GM21723 (cell line): ENCODE measurements at regions not wholly inside any gene's neighbourhood (a gene's known extent, or its start where the extent isn't known, plus 50 kb on each side); places are given as distances from the start of the nearest gene placed in this dataset.
"Not testable (repeated sequence)": the region's sequence is repeated elsewhere in the genome, so short reads cannot be mapped to it uniquely, and the experiment has no call there.

Experiments used
- ATAC-seq: cut with Tn5 transposase; IDR thresholded peaks from one replicate; pipeline ENCODE4 v1.9.1; 2021; ENCODE audit warnings: mild to moderate bottlenecking, moderate library complexity; ENCODE audit not compliant: unreplicated experiment

DNA sequence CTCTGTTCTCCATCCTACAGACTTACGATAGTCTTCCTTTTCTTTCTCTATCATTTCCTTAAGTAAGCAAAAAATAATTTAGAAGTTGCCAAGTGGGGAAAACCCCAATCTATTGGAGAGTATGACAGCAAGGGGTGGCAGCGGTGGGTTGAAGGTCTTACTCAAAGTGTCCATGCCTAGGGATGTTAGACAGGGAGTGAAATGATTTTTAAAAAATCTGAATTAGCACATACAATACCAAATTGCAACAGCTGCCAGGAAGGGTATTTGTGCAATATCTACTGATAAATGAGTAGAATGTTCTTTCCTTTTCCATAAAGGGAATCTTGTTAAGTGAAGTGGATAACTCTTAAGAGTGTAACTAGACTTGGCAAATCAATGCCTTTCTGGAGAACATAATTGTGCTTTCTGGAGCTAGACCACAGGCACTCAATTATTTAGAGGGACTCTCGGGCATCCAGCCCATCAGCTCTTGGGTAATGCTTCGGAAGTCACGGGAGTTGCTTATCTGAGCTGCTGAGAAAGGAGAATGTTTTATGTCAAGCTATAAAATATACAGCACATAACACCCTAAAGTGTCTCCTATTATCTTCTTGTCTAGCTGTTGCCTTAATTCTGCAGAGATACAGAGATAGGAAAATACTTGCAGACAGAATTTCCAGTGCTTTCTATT, 151.5 kb downstream of the KCNJ2 start:
- no peak for ATAC-seq

GRCh38 chr17:70321352-70321751, 152.0 kb downstream of the KCNJ2 start:
- no peak for ATAC-seq

GRCh38 chr17:70323269-70323668, 153.9 kb downstream of the KCNJ2 start:
- no peak for ATAC-seq

DNA sequence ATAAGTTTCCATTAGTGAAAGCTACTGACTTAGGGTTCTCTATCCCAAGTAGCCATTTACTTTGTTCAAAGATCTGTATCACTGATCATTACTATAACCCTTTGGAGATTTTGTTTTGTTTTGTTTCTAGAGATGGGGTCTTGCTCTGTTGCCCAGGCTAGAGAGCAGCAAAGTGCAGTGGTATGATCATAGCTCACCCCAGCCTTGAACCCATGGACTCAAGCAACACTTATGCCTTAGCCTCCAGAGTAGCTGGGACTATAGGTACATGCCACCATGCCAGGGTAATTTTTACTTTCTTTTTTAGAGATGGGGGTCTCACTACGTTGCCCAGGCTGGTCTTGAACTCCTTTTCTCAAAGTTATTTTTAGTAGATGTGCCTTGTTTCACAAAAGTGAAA, 154.7 kb downstream of the KCNJ2 start:
- ATAC-seq: no peak

- no peak for ATAC-seq
These were observed 157.9 kb downstream of the KCNJ2 start for GRCh38 chr17:70327279-70327678.

DNA sequence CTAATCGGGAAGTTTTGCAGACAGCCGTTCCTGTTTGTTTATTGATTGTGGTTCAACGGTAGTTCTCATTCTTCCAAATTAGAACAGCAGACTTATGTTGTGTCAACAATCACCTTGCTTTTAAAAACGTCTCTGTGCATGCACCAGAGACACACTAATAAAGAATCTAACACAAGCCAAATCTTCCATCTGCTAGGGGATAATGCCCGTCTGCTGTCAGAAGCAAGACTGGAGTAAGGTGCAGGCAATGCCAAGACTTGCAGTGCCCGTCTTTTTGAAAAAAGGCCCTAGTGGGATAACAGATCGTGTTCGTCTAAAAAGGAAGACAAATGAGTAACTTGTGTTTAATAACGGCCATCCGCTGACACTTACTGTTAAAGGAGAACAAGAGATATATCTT, 158.4 kb downstream of the KCNJ2 start:
- no peak for ATAC-seq

- no peak for ATAC-seq
These were observed 160.4 kb downstream of the KCNJ2 start for GRCh38 chr17:70329721-70330120.

GRCh38 chr17:70331066-70331465, 161.7 kb downstream of the KCNJ2 start:
- ATAC-seq: not testable (repeated sequence)

DNA sequence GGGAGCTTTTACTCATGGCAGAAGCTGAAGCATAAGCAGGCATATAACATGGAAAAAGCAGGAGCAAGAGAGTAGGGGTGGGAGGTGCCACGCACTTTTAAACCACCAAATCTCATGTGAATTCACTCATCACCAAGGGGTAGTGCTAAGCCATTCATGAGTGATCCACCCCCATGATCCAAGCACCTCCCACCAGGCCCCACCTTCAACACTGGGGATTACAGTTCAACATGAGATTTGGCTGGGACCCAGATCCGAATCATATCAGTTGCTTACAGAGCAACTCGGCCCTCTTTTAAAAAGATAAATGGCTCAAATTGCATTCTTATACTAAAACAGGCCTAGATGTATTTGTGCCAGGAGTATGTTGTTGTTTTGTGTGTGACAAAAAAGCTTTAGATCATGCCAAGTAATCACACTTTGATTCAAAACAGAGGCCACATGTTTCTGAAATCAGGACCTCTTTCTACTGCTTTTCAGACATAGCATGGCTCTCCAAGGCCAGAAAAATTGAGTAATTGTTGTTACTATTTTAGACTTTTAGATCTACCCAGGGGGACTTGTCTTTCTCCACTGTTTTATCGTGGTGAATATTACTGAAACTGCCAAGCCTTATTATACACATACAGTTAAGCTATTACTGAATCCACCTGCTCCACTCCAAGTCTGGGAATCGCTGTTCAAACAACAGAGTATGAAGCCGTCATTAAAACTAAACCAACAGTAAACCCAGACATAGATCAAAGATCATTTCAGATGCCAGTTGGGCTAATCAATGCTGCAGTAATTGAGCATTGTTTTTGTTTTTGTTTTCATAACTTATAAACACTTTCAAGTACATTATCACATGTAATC, 163.3 kb downstream of the KCNJ2 start:
- ATAC-seq: no peak

DNA sequence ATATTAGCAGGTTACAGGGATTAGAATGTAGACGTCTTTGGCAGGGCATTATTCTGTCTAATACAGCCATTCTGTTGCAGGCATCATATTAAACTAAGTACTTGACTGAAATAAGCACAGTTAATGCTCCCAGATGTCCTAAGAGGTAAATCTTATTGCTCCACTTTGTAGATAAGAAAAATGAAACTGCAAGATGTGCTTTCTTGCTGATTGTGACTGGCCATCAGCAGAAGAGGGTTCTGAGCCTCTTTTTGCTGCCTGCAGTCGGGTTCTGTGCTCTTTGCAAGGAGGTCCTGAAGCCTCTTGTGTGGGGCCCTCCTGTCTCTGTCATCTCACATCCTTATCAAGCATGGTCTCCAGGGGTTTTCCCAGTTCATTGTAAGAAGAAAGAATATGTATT, 167.1 kb downstream of the KCNJ2 start:
- ATAC-seq: no peak

DNA sequence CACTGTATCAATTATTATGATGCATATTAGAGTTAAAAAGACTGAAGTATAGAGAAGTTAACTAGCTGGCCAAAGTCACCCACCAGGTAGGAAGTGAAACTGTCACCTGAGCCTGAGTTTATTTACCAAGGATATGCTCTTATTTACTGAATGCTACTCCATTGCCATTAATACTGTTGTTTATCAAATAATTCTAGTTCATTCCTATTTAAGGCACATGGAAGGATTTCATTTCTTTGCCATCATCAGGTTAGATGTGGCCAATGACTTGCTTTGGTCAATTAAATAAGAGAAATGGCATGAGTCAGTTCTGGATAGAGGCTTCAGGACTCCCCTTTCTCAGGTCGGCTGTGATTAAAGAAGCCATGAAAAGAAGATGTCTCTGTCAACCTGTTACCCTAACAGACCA, 169.6 kb downstream of the KCNJ2 start:
- ATAC-seq: no peak

GRCh38 chr17:70343114-70343513, 173.8 kb downstream of the KCNJ2 start:
- ATAC-seq: no peak

- no peak for ATAC-seq
These were observed 175.2 kb downstream of the KCNJ2 start for GRCh38 chr17:70344386-70345060.

GRCh38 chr17:70345061-70345460, 175.7 kb downstream of the KCNJ2 start:
- ATAC-seq: no peak

DNA sequence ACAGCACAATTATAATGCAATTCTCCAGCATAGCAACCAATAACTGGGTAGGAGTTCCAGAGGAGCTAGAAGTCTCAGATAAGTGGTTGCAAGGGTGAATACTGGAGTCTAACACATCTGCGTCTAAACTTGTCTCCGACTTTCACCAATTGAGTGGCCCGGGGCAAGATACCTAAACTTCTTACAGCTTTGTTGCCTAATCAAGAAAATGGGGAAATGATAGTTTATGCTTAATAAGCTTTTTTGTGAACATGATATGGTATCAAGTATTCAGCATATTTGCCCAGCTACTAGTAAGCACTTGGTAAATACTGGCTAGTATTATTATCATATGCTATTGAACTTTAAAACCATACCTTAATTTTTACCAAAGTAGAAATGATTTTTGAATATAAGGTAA, 183.5 kb downstream of the KCNJ2 start:
- ATAC-seq: no peak

DNA sequence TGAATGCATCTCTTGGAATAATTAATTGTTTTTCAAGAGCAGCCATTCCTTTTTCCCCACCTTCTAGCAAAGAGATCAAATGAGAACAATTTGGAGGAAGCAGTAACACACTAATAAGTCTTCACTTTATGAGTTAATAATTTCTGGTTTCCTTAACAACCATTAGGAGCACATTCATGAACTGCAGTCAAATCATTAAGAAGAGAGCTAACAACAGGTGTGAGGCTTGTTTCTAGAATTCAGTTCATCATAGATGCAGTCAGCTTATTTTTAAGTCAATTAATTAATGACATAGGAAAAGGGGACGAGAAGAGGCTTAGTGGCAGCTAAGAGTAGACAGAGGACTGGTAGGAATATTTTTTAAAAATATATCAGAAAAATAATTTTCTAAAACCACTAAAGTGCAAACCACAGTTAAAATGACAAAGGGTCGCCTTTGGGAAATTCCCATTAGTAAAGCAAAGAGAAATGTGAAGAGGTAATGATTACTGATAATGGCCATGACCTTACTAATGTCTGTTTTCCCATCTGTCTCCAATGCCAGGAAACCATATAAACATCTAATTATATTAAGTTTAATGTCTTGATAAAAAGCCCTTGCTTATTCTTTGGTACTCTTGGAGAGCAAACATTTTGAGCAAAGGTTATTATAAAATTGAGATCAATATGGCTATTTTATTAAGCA, 184.2 kb downstream of the KCNJ2 start:
- ATAC-seq: no peak

GRCh38 chr17:70355185-70355584, 185.9 kb downstream of the KCNJ2 start:
- ATAC-seq: no peak

GRCh38 chr17:70357190-70357589, 187.9 kb downstream of the KCNJ2 start:
- no peak for ATAC-seq

GRCh38 chr17:70365091-70365583, 195.8 kb downstream of the KCNJ2 start:
- ATAC-seq: peak; percentile 93

DNA sequence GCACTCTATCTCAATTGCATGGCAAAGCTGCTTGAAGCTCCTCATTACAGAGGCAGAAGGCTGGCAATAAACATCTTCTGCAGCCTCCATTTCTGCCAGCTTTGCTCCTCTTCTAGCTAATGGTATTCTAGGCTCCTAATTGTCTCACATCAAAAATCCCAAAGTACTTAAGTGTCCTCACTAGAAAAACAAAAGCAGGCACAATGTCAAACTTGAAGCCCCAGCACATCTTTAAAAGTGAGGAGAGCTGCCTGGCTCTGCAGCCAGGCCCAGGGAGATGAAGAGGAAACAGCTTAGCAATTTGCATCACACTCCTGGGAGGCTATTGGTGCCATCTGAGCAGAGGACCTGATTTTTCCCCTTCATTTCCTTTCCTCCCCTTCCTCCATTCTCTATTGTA, 197.1 kb downstream of the KCNJ2 start:
- ATAC-seq: no peak

DNA sequence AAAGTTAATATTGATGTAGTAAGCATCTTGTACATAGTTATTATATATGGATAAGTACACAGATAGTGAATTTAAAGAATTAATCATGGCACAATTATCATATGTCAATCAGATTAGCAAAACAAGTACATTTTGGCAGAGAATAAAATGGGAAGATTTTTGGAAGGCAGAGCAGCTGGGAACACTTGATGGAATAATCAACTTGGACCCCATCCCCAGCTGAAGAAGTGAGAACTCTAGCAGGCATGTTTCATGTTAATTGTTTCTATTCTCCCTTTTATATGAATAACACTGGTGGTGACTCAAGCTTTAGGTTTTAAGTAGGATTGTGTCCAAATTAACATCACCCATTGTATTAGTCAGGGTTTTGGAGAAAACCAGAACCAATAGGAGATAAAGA, 198.7 kb downstream of the KCNJ2 start:
- ATAC-seq: no peak
